CD14-positive monocyte (primary cell): ENCODE measurements at regions not wholly inside any gene's neighbourhood (a gene's known extent, or its start where the extent isn't known, plus 50 kb on each side); places are given as distances from the start of the nearest gene placed in this dataset.

Experiments used
- DNase-seq, 3 donors: peaks; one replicate each; pipeline ENCODE4 v3.0.0-alpha.2; 2011 to 2022
- H2AFZ ChIP-seq: 2 replicates; pipeline ENCODE4 v1.6.0; 2012; ENCODE audit warnings: mild to moderate bottlenecking, low read depth, low read length, inconsistent platforms; ENCODE audit not compliant: insufficient read depth, poor library complexity, severe bottlenecking
- H3K27ac ChIP-seq, 2 donors: 1 replicate in 1 of 2; 2 replicates in 1 of 2; pipeline ENCODE4 v1.5.1; 2012 to 2013; ENCODE audit warnings: low read length in 2 of 2, control low read depth in 1 of 2, inconsistent platforms in 1 of 2, low read depth in 1 of 2, mild to moderate bottlenecking in 1 of 2
- H3K27me3 ChIP-seq, 2 donors: one replicate each; pipeline versions ENCODE4 v1.6.0 to v1.6.1; 2011 to 2013; ENCODE audit warnings: low read length in 2 of 2; ENCODE audit not compliant: control insufficient read depth in 2 of 2, insufficient read depth in 2 of 2
- H3K36me3 ChIP-seq, 2 donors: replicated peaks in 1 of 2; 1 replicate in 1 of 2; 2 replicates in 1 of 2; pipeline versions ENCODE4 v1.5.1 to v1.6.1; 2012 to 2013; ENCODE audit warnings: low read length in 2 of 2, control low read depth in 1 of 2, inconsistent platforms in 1 of 2, mild to moderate bottlenecking in 1 of 2; ENCODE audit not compliant: insufficient read depth in 2 of 2, control insufficient read depth in 1 of 2
- H3K4me1 ChIP-seq, 2 donors: 1 replicate in 1 of 2; 2 replicates in 1 of 2; pipeline versions ENCODE4 v1.5.1 to v1.6.1; 2012 to 2013; ENCODE audit warnings: low read length in 2 of 2, control low read depth in 1 of 2, inconsistent platforms in 1 of 2, mild to moderate bottlenecking in 1 of 2, moderate library complexity in 1 of 2; ENCODE audit not compliant: insufficient read depth in 2 of 2, control insufficient read depth in 1 of 2
- H3K4me2 ChIP-seq: replicated peaks from 2 replicates; pipeline ENCODE3; 2012; ENCODE audit warnings: low read length, moderate library complexity, mild to moderate bottlenecking; ENCODE audit not compliant: poor library complexity, severe bottlenecking; ENCODE audit errors: extremely low read depth
- H3K4me3 ChIP-seq, 3 experiments: fragments of 200-600 bp in 1 of 3; sonication (generic) in 1 of 3; replicated peaks in 1 of 3; 1 replicate in 2 of 3; 2 replicates in 1 of 3; pipeline ENCODE4 v1.5.1; 2011 to 2013; ENCODE audit warnings: low read length in 3 of 3, mild to moderate bottlenecking in 3 of 3, control low read depth in 2 of 3, low read depth in 2 of 3, inconsistent platforms in 1 of 3, moderate library complexity in 1 of 3
- H3K79me2 ChIP-seq: 2 replicates; pipeline ENCODE4 v1.6.0; 2012; ENCODE audit warnings: mild to moderate bottlenecking, control low read depth, inconsistent platforms, low read length, moderate library complexity; ENCODE audit not compliant: insufficient read depth
- H3K9ac ChIP-seq: 2 replicates; pipeline ENCODE4 v1.6.0; 2017; ENCODE audit warnings: low read length, mild to moderate bottlenecking; ENCODE audit not compliant: insufficient read depth, poor library complexity, severe bottlenecking
- H3K9me3 ChIP-seq, 2 donors: replicated peaks in 1 of 2; 1 replicate in 1 of 2; 2 replicates in 1 of 2; pipeline versions ENCODE4 v1.5.1 to v1.6.1; 2012 to 2013; ENCODE audit warnings: low read length in 2 of 2, control low read depth in 1 of 2; ENCODE audit not compliant: control insufficient read depth in 1 of 2, insufficient read depth in 1 of 2
- H4K20me1 ChIP-seq: 2 replicates; pipeline ENCODE4 v1.6.0; 2012; ENCODE audit warnings: mild to moderate bottlenecking, low read length, control low read depth, moderate library complexity; ENCODE audit not compliant: insufficient read depth
- H3K27ac Mint-ChIP-seq, 7 donors: one replicate each; pipeline ENCODE4 v1.8.0; 2020; ENCODE audit warnings: mild to moderate bottlenecking in 7 of 7, mixed read lengths in 7 of 7, moderate library complexity in 6 of 7, inconsistent platforms in 2 of 7
- H3K27me3 Mint-ChIP-seq, 3 donors: one replicate each; pipeline ENCODE4 v1.8.0; 2021 to 2022; ENCODE audit warnings: low read depth in 3 of 3, mild to moderate bottlenecking in 3 of 3, mixed read lengths in 3 of 3, moderate library complexity in 3 of 3, inconsistent platforms in 1 of 3
- H3K36me3 Mint-ChIP-seq, 2 donors: one replicate each; pipeline ENCODE4 v1.8.0; 2020; ENCODE audit warnings: mixed read lengths in 2 of 2, inconsistent platforms in 1 of 2, mild to moderate bottlenecking in 1 of 2
- H3K4me1 Mint-ChIP-seq: one replicate; pipeline ENCODE4 v1.8.0; 2020; ENCODE audit warnings: mild to moderate bottlenecking, mixed read lengths
- H3K4me3 Mint-ChIP-seq, 2 donors: one replicate each; pipeline ENCODE4 v1.8.0; 2020; ENCODE audit warnings: mild to moderate bottlenecking in 2 of 2, mixed read lengths in 2 of 2, moderate library complexity in 1 of 2
- H3K9me3 Mint-ChIP-seq, 7 donors: one replicate each; pipeline ENCODE4 v1.8.0; 2020 to 2022; ENCODE audit warnings: mixed read lengths in 7 of 7, mild to moderate bottlenecking in 6 of 7, moderate library complexity in 6 of 7, inconsistent platforms in 2 of 7
- WGBS: methylation state at CpG from one replicate; pipeline ENCODE4 v1.1.5; 2013; ENCODE audit warnings: missing lambda C conversion rate; ENCODE audit not compliant: insufficient coverage; 5-methylcytosine and 5-hydroxymethylcytosine counted together
- intact Hi-C, 2 donors: fragments of 100-400 bp; cut with micrococcal nuclease; formaldehyde crosslinking; loops; one replicate each; pipeline versions ENCODE4 v1.15.0 to v1.15.1; 2023
- TF ChIP-seq, protein P1 (sequence below): fragments of 200-600 bp; IDR thresholded peaks from one replicate; pipeline ENCODE4 v1.8.0; 2022; ENCODE audit warnings: antibody characterized with exemption, mild to moderate bottlenecking

DNA sequence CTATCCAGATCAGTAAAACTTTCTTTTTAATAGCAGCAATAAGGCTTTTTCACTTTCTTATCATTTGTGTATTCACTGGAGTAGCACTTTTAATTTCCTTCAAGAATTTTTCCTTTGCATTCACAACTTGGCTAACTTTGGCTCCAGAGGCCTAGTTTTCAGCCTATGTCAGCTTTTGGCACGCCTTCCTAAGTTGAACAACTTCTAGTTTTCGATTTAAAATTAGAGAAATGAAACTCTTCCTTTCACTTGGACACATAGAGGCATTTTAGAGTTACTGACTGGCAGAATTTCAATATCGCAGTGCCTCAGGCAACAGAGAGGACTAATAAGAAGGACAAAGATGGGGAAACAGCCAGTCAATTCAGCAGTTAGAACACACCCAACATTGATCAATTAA is 577.4 kb downstream of the DSC3 start:
- no peak for DNase-seq
- H4K20me1 ChIP-seq = no peaks in the 10 kb centered on the region
- TF ChIP-seq, protein P1, sequence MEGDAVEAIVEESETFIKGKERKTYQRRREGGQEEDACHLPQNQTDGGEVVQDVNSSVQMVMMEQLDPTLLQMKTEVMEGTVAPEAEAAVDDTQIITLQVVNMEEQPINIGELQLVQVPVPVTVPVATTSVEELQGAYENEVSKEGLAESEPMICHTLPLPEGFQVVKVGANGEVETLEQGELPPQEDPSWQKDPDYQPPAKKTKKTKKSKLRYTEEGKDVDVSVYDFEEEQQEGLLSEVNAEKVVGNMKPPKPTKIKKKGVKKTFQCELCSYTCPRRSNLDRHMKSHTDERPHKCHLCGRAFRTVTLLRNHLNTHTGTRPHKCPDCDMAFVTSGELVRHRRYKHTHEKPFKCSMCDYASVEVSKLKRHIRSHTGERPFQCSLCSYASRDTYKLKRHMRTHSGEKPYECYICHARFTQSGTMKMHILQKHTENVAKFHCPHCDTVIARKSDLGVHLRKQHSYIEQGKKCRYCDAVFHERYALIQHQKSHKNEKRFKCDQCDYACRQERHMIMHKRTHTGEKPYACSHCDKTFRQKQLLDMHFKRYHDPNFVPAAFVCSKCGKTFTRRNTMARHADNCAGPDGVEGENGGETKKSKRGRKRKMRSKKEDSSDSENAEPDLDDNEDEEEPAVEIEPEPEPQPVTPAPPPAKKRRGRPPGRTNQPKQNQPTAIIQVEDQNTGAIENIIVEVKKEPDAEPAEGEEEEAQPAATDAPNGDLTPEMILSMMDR = no peak
- intact Hi-C loops = no loop called here
- H3K36me3 ChIP-seq = no peaks in the 10 kb centered on the region
- no peak overlapping the region for H3K27ac Mint-ChIP-seq
- no peaks in the 10 kb centered on the region for H3K27me3 Mint-ChIP-seq
- H3K36me3 Mint-ChIP-seq = no peaks in the 10 kb centered on the region
- no peaks in the 10 kb centered on the region for H3K4me1 Mint-ChIP-seq
- no peaks in the 10 kb centered on the region for H3K79me2 ChIP-seq
- no peak overlapping the region for H2AFZ ChIP-seq
- H3K27ac ChIP-seq = no peak overlapping the region
- WGBS = no CpG with 5 or more reads among the region's 3 CpGs
- no peaks in the 10 kb centered on the region for H3K9me3 ChIP-seq
- H3K9ac ChIP-seq = no peak overlapping the region
- H3K4me1 ChIP-seq = no peaks in the 10 kb centered on the region
- no peaks in the 10 kb centered on the region for H3K27me3 ChIP-seq
- peaks cover 0 to 4% (median 0%) of the 10 kb centered on the region in 7 donors for H3K9me3 Mint-ChIP-seq
- H3K4me2 ChIP-seq = no peak overlapping the region
- no peak overlapping the region for H3K4me3 Mint-ChIP-seq
- H3K4me3 ChIP-seq = no peak overlapping the region

DNA sequence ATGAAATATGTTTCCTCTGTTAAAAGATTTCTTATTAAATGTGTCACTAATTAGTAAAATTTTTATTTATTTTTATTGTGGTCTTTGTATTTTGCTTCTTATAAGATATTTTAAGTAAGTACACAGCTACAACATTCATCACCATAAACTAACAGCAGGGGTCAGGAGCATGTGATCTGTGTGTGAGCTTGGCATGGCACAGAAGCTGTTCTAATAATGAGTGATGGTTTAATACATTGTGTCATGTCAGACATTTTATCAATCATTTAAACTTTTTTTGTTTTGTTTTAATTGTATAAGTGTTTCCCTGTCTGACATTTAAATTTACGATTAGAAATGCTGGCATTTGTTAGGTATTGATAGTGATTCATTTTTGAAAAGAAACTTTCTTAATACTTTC is 585.4 kb downstream of the DSC3 start:
- H3K27ac Mint-ChIP-seq = no peak overlapping the region
- no CpG with 5 or more reads among the region's 1 CpG for WGBS
- H3K27ac ChIP-seq = no peak overlapping the region
- DNase-seq = no peak
- no peak overlapping the region for H2AFZ ChIP-seq
- no peaks in the 10 kb centered on the region for H3K9me3 Mint-ChIP-seq
- H3K4me2 ChIP-seq = no peak overlapping the region
- no peaks in the 10 kb centered on the region for H3K9me3 ChIP-seq
- TF ChIP-seq, protein P1 = no peak
- H3K27me3 Mint-ChIP-seq = peaks cover 0 to 2% (median 0%) of the 10 kb centered on the region in 3 donors
- no peak overlapping the region for H3K9ac ChIP-seq
- H3K27me3 ChIP-seq = no peaks in the 10 kb centered on the region
- H3K4me1 ChIP-seq = no peaks in the 10 kb centered on the region
- H3K36me3 Mint-ChIP-seq = no peaks in the 10 kb centered on the region
- intact Hi-C loops = no loop called here
- H3K36me3 ChIP-seq = no peaks in the 10 kb centered on the region
- no peak overlapping the region for H3K4me3 Mint-ChIP-seq
- no peaks in the 10 kb centered on the region for H4K20me1 ChIP-seq
- no peaks in the 10 kb centered on the region for H3K4me1 Mint-ChIP-seq
- no peak overlapping the region for H3K4me3 ChIP-seq
- no peaks in the 10 kb centered on the region for H3K79me2 ChIP-seq
